Ovary (tissue), 3 donors: ENCODE measurements at regions not wholly inside any gene's neighbourhood (a gene's known extent, or its start where the extent isn't known, plus 50 kb on each side); places are given as distances from the start of the nearest gene placed in this dataset.

Experiments used
- EP300 ChIP-seq: sonication (generic); formaldehyde crosslinking; IDR thresholded peaks from one replicate; pipeline ENCODE4 v1.6.1; 2017; ENCODE audit warnings: antibody characterized with exemption
- POLR2A ChIP-seq: fragments of 450-650 bp; IDR thresholded peaks from one replicate; pipeline ENCODE4 v1.6.1; 2017; ENCODE audit warnings: antibody characterized with exemption, mild to moderate bottlenecking, moderate library complexity
- TF ChIP-seq, protein P1 (sequence below), 3 donors: fragments of 450-650 bp in 2 of 3; fragments of 200-600 bp in 1 of 3; IDR thresholded peaks; one replicate each; pipeline versions ENCODE4 v1.5.1 to v1.8.0; 2016 to 2022; ENCODE audit warnings: antibody characterized with exemption in 3 of 3, mild to moderate bottlenecking in 1 of 3
- donor health status: DM: no; HTN: no; CAD: no.

DNA sequence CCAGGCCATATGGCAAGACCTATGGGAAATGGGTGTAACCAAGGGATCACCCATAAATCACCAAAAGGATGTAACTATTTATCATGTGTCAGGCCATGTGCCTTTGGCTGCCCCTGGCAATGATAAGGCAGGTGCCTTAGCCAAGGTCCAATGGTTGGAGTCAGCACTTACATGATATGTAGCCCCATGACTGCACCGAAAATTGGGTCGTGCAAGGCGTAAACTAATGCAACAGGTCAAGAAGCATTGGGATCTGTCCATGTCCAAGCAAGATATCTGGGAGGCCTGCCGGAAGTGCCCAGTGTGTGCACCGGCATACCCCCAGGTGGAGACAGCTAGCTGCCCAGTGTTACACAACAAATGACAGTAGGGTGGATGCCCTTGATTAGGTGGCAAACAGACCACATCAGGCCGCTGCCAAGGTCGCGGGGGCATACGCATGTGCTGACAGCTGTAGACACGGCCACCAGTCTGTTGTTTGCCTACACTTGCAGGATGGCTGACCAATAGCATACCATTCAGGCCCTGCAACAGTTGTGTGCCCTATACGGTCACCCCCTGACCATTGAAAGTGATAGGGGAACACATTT is 698.2 kb upstream of the AGA start:
- TF ChIP-seq POLR2A (no peak), EP300 (no peak)
- TF ChIP-seq, protein P1, sequence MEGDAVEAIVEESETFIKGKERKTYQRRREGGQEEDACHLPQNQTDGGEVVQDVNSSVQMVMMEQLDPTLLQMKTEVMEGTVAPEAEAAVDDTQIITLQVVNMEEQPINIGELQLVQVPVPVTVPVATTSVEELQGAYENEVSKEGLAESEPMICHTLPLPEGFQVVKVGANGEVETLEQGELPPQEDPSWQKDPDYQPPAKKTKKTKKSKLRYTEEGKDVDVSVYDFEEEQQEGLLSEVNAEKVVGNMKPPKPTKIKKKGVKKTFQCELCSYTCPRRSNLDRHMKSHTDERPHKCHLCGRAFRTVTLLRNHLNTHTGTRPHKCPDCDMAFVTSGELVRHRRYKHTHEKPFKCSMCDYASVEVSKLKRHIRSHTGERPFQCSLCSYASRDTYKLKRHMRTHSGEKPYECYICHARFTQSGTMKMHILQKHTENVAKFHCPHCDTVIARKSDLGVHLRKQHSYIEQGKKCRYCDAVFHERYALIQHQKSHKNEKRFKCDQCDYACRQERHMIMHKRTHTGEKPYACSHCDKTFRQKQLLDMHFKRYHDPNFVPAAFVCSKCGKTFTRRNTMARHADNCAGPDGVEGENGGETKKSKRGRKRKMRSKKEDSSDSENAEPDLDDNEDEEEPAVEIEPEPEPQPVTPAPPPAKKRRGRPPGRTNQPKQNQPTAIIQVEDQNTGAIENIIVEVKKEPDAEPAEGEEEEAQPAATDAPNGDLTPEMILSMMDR (IDR thresholded peaks at IDR 0.05): no peak
